Omental fat pad (tissue), 3 donors: ENCODE measurements at regions not wholly inside any gene's neighbourhood (a gene's known extent, or its start where the extent isn't known, plus 50 kb on each side); places are given as distances from the start of the nearest gene placed in this dataset.

Experiments
- ATAC-seq: fragments of 150-250 bp; one replicate; pipeline ENCODE4 v1.9.1; 2016; ENCODE audit warnings: mild to moderate bottlenecking, moderate library complexity; ENCODE audit not compliant: low FRiP score
- DNase-seq: peaks from one replicate; pipeline ENCODE4 v3.0.0-alpha.2; 2019; ENCODE audit warnings: low spot score
- CTCF ChIP-seq, 3 donors: fragments of 450-650 bp; IDR thresholded peaks; one replicate each; pipeline ENCODE4 v1.5.1; 2016 to 2017; ENCODE audit warnings: antibody characterized with exemption in 3 of 3, mild to moderate bottlenecking in 3 of 3, moderate library complexity in 2 of 3

GRCh38 chr3:36244728-36245127 lies 135.6 kb upstream of the STAC start:
- TF ChIP-seq CTCF (IDR thresholded peaks at IDR 0.05), result no peak
- ATAC-seq, result no peak
- DNase-seq, result no peak

GRCh38 chr3:36248374-36248773 lies 131.9 kb upstream of the STAC start:
- DNase-seq (no peak), ATAC-seq (no peak)
- no peak for TF ChIP-seq CTCF (IDR thresholded peaks at IDR 0.05)

- TF ChIP-seq CTCF (IDR thresholded peaks at IDR 0.05), result no peak
These were observed 130.1 kb upstream of the STAC start for GRCh38 chr3:36250191-36250590.

GRCh38 chr3:36257158-36257852 lies 123.0 kb upstream of the STAC start:
- ATAC-seq (no peak), DNase-seq (no peak)
- TF ChIP-seq CTCF (IDR thresholded peaks at IDR 0.05), result no peak

More at GRCh38 chr3:36250191-36250590, 130.1 kb upstream of the STAC start:
- ATAC-seq (no peak), DNase-seq (no peak)

- no peak for ATAC-seq
- no peak for TF ChIP-seq CTCF (IDR thresholded peaks at IDR 0.05)
These were observed 121.9 kb upstream of the STAC start for GRCh38 chr3:36258421-36258820.

GRCh38 chr3:36259580-36259979 lies 120.7 kb upstream of the STAC start:
- no peak for TF ChIP-seq CTCF (IDR thresholded peaks at IDR 0.05)
- DNase-seq (no peak), ATAC-seq (no peak)

More at GRCh38 chr3:36258421-36258820, 121.9 kb upstream of the STAC start:
- DNase-seq, result no peak

GRCh38 chr3:36269274-36269673 lies 111.0 kb upstream of the STAC start:
- ATAC-seq (no peak), DNase-seq (no peak)

More at GRCh38 chr3:36269274-36269673, 111.0 kb upstream of the STAC start:
- TF ChIP-seq CTCF (IDR thresholded peaks at IDR 0.05), result no peak
